GM21515 (cell line): ENCODE measurements at regions not wholly inside any gene's neighbourhood (a gene's known extent, or its start where the extent isn't known, plus 50 kb on each side); places are given as distances from the start of the nearest gene placed in this dataset.

Experiments
- ATAC-seq: cut with Tn5 transposase; IDR thresholded peaks from one replicate; pipeline ENCODE4 v1.9.1; 2021; ENCODE audit not compliant: unreplicated experiment

DNA sequence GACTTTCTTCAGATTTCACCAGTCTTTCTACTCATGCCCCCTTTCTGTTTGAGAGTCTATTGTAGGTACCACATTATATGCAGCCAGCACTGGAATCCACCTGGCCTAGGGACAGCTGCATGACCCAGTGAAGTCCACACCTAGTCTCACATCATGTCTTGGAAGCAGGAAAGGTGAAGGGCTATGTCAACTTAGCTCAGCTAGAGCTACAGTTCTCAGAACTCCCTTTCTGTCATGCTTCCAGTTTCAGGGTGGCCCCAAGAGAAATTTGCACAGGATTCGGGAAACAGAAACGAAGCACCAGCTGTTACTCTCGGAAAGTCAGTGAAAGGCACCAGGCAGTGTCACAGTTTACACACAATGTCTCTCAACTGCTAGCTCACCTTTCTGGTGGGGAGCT, 51.6 kb upstream of the NLRP1 start:
- ATAC-seq = no peak

DNA sequence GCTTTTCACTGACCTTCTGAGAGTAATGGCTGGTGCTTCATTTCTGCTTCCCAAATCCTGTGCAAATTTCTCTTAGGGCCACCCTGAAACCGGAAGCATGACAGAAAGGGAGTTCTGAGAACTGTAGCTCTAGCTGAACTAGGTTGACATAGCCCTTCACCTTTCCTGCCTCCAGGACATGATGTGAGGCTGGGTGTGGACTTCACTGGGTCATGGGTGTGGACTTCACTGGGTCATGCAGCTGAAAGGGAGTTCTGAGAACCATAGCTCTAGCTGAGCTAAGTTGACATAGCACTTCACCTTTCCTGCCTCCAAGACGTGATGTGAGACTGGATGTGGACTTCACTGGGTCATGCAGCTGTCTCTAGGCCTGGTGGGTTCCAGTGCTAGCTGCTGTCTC, 54.3 kb upstream of the NLRP1 start:
- no peak for ATAC-seq

DNA sequence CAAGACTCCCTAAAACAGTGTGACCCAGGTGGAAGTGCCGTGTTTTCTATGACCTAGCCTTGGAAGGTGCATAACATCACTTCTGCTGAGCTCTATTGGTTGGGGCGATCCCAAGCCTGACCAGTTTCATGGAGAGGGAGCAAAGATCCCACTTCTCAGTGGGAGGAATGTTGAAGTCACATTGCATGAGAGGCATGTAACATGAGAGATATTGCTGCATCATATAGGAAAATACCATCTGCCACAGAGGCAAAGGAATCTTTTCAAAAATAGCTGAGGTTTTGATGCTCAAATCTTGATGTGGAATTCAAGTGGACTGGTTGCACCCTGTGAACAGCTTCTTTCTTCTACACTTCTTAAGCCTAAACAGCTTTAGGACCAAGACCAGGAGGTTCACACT, 56.4 kb upstream of the NLRP1 start:
- no peak for ATAC-seq

DNA sequence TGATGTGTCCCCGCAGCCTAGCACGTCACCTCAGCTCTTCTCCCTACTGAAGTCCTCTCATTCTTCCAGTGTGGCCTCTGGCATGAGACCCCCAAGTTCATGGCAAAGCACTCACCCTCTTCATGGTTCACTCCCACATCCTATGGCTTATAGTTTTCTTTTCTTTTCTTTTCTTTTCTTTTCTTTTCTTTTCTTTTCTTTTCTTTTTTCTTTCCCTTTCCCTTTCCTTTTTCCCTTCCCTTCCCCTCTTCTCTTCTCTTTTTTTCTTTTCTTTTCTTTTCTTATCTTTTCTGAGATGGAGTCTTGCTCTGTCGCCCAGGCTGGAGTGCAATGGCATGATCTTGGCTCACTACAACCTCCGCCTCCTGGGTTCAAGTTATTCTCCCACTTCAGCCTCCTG, 58.4 kb upstream of the NLRP1 start:
- no peak for ATAC-seq

DNA sequence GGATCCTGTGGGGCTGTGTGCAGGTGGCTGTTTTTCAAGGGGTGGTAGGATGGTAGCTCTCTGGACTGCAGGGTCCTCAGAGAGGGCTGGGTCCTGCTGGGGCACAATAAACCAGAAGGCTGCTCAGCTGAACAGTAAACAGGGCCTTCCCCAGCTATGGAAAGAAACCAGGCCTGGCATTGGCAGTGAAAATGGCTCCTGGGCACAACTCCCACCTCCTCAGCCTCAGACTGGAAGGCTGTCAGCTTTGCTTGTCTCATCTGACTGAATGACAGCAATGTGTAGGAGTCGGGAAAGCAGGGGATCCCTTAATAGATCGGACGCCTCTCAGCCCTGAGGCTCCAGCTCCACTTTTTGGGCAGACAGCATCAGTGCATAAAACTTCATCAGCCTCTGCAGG, 59.8 kb upstream of the NLRP1 start:
- ATAC-seq = no peak

DNA sequence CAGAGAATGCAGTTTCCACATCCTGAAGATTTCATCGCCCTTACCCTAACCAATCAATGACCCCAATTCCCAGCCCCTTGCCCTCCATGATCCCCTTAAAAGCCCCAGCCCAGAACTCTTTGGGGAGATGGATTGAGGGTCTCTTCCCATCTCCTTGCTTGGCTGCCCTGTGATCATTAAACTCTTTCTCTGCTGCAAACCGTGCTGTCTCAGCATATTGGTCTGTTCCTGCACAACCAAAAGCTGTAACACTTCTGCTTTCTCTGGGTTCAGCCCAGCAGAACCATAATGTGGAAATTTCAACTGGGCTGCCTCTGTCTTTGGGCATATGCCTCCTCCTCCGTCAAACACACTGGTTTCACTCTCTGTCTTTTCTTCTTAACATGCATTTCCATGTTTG, 67.0 kb upstream of the NLRP1 start:
- no peak for ATAC-seq

DNA sequence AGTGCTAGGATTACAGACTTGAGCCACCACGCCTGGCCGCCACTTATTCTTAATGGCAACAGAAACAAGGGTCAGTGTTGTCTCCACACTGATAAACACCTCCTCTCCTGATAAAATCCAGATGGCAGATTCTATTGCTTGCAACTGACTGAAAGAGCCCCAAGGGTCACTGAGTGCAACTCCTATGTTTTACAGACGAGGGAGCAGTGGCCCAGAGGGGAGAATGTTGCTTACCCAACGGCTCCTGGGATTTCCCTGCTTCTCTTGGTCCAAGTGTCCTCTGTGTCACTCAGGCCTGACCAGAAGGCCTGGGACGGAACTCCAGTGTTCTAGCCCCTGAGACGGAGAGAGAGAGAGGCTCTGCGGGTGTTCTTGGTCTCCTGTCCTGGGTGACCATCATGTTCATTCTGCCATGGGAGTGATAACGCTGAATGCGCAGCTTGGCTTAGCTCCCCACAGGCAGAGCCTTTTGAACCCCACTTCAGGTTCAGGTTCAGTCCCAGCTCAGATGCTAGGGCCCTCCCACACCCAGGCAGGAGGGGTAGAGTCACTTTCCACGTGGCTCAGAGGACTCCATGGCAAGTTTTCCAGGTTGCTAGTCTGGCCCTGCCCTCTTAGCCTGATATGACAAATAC, 77.3 kb upstream of the NLRP1 start:
- no peak for ATAC-seq

DNA sequence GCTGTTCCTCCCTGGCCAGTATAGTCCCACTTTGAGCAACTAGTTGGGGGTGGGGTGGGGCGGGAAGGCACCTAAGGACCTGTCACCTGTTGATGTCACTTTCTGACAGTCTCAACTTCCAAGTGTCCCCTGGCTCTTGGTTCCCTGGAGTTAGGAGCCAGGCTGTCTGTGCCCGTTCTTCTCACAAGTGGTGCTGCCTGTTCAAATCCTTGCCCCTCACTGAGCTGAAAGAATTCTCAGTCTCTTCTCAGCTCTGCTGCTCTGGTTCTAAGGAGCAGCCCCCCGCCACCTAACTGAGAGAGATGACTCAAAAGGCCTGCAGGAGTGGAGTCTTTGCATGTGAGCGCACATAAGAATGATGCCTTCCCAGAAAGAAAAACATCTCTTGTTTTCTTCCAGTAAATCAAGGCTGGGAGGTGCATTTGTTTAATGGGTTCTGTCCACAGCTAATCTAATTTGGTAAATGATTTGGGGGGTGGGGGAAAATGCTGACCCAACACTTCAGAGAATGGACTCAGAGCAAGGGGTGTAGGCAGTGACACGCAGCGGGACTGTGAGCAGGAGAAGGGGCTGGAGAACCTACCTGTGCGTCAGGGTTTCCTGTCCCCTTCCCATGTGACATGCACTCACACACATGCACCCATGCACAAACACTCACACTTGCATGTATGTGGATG, 78.2 kb upstream of the NLRP1 start:
- ATAC-seq = no peak

DNA sequence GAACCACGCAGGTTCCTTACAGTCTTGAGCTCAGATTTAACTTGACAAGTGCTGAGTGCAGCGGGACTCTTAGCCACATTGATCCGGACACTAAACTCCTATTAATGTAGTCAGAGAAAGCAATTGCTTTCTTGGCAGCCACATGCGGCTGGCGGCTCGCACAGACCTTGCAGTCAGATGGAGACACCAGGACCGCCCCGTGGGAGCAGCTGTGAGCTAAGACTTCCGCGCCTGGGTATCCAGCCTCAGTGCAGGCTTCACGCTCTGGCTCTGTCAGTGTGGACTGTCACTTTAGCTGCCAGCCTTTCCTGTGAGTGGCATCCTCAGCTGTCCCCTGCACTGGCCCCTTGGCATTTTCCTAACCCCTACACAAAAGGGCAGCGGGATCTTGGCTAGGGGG, 80.9 kb upstream of the NLRP1 start:
- no peak for ATAC-seq

DNA sequence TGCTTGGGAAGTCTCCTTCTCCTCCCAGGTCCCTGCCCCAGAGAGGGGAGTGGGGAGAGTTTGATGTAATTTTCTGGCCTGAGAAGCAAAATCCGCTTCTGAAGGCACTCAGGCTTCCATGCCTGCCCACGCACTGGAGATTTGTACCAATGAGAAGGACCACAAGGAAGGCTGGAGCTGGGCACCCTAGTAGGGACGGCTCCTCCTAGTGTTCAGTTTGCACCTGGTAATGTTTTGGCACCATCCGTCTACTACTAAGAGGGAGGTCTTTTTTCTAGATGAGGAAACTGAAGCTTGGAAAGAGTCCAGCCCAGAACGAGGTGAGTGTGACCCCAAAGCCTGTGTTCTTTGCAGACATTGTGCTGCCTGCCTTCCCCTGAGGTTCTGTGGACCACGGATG, 83.6 kb upstream of the NLRP1 start:
- ATAC-seq = no peak

DNA sequence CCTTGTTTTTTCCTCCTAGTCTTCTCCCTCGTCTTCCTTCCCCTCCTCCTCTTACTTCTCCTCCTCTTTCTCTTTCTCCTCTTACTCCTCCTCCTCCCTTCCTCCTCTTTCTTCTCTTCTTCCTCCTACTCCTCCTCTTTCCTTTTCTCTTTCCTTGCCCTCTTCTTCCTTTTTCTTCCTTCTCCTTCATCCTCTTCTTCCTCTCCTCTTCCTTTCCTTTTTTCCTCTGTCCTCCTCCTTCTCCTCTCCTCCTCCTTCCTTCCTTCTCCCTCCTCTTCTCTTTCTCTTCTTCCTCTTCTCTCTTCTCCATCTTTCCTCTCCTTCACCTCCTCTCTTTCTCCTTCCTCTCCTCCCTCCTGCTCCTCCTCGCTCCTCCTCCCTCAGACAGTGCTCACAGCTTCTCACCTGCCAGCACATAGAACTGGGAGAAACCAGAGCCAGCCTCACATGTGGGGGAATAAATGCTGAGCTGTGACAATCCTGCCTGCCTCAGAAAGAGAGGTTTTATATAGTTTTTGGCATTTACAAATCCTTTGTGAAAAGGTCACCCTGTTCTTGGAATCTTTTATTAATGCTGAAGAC, 84.3 kb upstream of the NLRP1 start:
- no peak for ATAC-seq

DNA sequence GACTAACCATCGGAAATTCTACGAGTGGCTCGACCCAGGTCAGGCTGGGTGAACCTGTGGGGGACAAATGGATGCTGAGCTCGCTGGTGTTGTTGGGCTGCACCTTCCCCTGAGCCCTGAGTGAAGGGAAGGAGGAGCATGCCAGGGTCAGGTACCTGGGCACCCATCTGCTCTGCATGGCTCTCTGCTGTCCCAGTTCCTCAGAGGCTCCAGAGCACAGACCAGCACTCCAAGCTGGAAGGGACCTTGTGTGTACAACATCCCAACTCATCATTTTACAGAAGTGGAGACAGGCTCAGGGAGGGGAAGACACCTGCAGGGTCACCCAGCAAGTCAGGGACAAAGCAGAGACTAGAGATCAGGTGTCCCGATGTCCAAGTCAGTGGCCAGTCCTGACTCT, 84.9 kb upstream of the NLRP1 start:
- no peak for ATAC-seq

DNA sequence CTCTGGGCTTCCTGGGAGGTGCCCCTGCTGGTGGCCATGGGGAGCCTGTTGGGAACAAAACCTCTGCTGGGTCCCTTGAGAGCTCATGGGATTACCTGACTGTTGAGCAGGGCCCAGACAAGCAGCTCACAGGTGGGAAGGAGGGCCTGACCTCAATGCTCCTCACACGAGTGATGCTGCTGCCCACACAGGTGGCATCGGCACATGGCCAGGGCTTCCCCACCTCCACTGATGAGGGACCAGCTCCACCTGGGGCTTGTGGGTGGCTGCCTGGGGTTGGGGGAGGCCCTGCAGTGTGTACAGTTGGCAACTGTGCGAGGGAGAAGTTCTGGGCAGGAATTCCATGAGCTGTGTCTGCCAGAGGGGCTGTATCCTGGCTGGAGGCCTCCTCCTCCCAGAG, 87.8 kb upstream of the NLRP1 start:
- no peak for ATAC-seq

DNA sequence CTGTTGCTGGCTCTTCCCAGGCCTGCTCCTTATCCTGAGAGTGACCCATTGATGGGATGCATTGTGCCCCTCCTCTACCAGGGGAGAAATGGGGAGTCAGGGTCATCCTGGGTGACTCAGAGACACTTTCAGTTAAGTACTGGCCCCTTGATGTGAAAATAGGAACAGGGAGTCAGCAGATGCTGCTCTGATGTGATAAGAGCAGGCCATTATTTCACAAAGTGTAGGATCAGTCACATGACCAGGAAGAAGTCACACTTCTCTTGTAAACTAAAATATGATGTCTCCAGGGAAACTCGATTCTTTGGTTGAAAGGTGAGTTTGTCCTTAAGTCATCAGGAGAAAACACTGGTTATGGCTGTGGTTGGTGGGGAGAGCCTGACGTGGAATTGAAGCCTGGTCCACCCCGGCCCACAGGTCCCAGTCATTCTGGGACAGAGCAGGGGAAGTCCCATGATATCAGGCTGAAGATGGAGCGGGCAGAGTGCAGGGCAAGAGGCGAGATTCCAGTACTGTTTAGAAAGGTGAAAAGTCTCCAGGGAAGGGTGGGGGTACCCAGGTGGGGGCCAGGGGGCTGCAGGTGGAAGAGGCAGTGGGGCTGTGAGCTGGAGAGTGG, 88.6 kb upstream of the NLRP1 start:
- no peak for ATAC-seq

DNA sequence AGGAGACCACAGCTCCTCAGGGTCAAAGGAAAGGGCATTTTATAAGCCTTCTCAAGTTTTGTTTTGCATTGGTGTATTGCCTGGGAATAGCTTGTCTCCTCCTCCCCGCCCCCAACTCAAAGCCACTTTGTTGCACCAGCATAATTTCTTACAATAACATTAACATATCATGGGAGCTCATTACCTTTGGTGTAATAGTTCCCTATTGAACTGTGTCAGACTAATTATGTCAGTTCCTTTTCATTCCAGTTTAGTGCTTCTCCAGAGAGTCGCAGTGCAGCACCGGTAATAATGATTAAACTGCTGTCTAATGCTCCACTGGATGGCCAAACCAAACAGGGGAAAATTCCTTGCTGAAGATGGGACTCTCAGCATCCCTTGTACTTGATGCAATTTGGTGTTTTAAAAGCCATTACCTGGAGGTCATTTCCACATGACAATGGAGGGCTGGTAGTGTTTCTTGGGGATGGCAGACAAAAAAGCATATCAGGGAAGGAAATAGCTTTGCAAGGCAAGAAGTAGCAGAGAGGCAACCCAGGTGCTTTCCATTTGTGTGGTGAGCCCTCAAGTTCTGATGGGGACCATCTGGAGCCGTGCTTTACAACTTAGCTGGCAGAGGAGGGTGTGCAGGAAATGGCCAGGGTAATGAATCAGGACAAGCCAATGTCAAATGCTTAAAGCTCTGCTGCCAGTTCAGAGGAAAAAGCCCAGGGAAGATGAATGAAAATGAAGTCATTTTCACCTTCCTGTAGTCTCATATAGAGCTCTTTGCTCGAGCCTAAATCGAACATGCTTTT, 91.5 kb upstream of the NLRP1 start:
- no peak for ATAC-seq

DNA sequence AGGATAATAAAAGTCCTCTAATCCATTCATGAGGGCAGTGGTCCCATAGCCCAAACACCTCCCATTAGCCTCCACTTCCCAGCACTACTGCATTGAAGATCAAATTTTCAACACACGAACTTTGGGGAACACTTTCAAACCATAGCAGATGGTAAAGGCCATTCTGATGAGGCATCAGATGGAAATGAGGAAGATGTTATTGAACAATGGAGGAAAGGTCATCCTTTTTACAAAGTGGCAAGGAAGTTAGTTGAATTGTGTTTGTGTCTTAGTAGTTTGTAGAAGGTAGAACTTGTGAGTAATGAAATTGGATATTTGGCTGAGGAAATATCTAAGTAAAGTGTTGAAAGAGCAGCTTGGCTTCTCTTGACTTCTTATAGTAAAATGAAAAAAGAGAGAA, 93.3 kb upstream of the NLRP1 start:
- no peak for ATAC-seq

DNA sequence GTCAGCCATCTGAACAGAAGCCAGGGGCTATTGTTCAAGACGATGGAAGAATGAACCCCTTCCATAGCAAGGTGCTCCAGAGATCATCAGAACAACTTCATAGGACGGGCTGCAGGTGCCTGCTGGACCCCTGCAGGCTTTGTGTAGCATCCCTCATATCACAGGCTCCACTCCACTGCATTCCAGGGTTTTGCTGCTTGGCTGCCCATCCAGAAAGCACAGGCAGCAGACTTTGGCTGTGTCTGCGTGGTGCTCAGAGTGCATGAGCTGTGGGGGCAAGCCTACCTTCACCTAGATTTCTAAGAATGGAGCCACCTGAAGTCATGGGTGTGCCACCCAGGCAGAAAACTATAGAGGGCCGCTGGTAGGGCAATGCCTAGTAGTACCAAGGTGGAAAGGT, 93.9 kb upstream of the NLRP1 start:
- ATAC-seq = no peak

DNA sequence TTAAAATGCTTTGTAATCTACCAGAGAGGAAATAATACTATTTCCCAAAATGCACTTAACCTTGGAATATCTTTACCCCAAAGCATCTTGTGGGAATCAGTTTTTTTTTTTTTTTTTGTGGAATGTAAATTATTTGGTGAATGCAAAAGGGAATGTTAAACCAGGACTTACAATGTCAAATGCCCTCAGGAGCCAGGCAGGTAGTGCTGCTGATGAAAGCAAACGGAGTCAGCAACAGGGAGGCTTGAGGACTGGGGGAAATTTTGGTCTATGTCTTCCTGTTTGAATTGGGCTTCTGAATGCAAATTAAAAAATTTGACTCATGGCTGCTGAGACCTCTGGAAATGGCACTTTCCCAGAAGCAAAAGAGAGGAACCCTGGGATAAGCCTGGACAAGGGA, 96.5 kb upstream of the NLRP1 start:
- ATAC-seq = no peak

DNA sequence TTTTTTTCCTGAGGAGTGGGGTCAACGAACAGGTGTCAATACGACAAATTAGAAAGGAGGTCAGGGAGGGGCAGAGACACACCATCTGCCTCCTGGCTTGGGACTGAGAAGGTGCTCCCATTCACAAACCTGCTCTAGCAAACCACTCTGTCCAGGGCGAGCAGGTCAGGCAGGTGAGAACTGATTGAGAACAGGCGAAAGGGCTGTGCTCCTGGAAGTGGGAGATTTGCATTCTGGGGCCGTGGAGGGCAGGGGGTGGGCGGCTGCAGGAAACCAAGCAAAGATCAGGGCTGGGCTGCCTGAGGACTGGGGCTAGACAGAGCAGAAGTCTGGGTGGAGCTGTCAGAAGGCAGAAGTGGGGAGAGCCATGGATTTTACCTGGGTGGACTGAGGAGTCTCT, 98.9 kb upstream of the NLRP1 start:
- ATAC-seq = no peak

DNA sequence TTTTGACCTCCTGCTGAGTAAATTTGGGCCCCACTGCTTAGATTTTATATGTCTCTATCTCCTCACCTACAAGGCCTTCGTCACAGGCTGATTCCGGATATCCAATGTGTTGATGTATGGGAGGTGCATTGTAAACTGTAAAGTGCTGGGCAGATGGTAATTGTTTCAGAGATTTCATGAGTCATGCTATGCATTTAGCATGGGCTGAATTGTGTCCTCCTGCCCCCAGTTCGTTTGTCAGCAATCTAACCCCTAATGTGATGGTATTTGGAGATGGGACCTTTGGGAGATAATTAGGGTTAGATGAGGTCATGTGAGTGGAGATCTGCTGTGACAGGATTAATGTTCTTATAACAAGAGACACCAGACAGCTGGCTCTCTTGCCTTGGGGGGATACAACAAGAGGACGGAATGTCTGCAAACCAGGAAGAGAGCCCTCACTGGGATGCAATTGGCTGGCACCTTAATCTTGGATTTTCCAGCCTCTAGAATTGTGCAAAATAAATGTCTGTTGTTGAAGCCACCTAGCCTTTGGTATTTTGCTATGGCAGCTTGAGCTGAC, 101.8 kb upstream of the NLRP1 start:
- no peak for ATAC-seq

DNA sequence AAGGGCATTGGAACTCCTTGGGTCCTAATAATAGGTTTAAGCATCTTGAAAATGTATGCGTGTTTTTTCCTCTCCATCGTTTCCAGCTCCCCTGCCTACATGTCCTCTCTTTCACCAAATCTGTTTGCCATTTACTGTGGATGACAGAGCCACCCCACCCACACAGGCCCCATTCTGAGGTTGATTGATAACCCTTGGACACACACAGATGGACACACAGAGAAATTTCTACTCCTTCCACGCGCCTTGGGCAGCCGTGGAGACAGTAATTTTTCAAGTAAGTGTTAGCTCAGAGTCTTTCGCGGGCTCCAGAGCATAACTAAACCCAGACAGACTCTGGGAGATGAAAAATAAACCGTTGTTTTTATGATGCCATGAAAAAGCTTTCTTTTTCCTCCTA, 103.3 kb upstream of the NLRP1 start:
- no peak for ATAC-seq
